Liver (tissue), 8 donors: ENCODE measurements at regions not wholly inside any gene's neighbourhood (a gene's known extent, or its start where the extent isn't known, plus 50 kb on each side); places are given as distances from the start of the nearest gene placed in this dataset.

ENCODE experiments used
- DNase-seq: peaks from one replicate; pipeline ENCODE4 v3.0.0-alpha.2; 2017; ENCODE audit warnings: low spot score
- H3K27ac ChIP-seq, 2 donors: one replicate each; pipeline ENCODE4 v1.7.0; 2013; ENCODE audit warnings: inconsistent platforms in 2 of 2, low read length in 2 of 2, control low read depth in 1 of 2, low read depth in 1 of 2, mild to moderate bottlenecking in 1 of 2
- H3K27me3 ChIP-seq, 4 donors: one replicate each; pipeline versions ENCODE4 v1.6.1 to v1.7.0; 2013; ENCODE audit warnings: low read length in 3 of 4, inconsistent platforms in 1 of 4, mild to moderate bottlenecking in 1 of 4, moderate library complexity in 1 of 4; ENCODE audit not compliant: control insufficient read depth in 4 of 4, insufficient read depth in 4 of 4
- H3K36me3 ChIP-seq, 4 donors: one replicate each; pipeline versions ENCODE4 v1.6.1 to v1.7.0; 2013; ENCODE audit warnings: low read length in 3 of 4, mild to moderate bottlenecking in 3 of 4, low read depth in 1 of 4, moderate library complexity in 1 of 4; ENCODE audit not compliant: control insufficient read depth in 4 of 4, insufficient read depth in 3 of 4
- H3K4me1 ChIP-seq, 4 donors: one replicate each; pipeline versions ENCODE4 v1.6.1 to v1.7.0; 2013; ENCODE audit warnings: low read length in 3 of 4, mild to moderate bottlenecking in 3 of 4, moderate library complexity in 1 of 4; ENCODE audit not compliant: control insufficient read depth in 4 of 4, insufficient read depth in 4 of 4
- H3K4me3 ChIP-seq, 3 donors: one replicate each; pipeline versions ENCODE4 v1.6.1 to v1.7.0; 2013; ENCODE audit warnings: low read length in 3 of 3, control low read depth in 1 of 3, low read depth in 1 of 3, mild to moderate bottlenecking in 1 of 3
- H3K9ac ChIP-seq, 2 donors: one replicate each; pipeline ENCODE4 v1.7.0; 2013; ENCODE audit warnings: low read length in 2 of 2, mild to moderate bottlenecking in 2 of 2, moderate library complexity in 2 of 2, control low read depth in 1 of 2, low read depth in 1 of 2
- H3K9me3 ChIP-seq, 4 donors: one replicate each; pipeline versions ENCODE4 v1.6.1 to v1.7.0; 2013; ENCODE audit warnings: low read length in 3 of 4; ENCODE audit not compliant: control insufficient read depth in 4 of 4
- EGR1 ChIP-seq, 2 donors: IDR thresholded peaks; 2 replicates each; pipeline ENCODE4 v1.6.1; 2016 to 2018; ENCODE audit warnings: antibody characterized with exemption in 2 of 2, low read depth in 2 of 2
- FOXA1 ChIP-seq: IDR thresholded peaks from 2 replicates; pipeline ENCODE4 v1.6.1; 2016; ENCODE audit warnings: antibody characterized with exemption
- FOXA2 ChIP-seq: IDR thresholded peaks from 2 replicates; pipeline ENCODE4 v1.6.1; 2016; ENCODE audit warnings: antibody characterized with exemption
- GABPA ChIP-seq, 2 donors: IDR thresholded peaks in 1 of 2; conservative IDR thresholded peaks in 1 of 2; 2 replicates each; pipeline ENCODE4 v1.6.1; 2016; ENCODE audit warnings: antibody characterized with exemption in 2 of 2, mild to moderate bottlenecking in 1 of 2, moderate library complexity in 1 of 2
- HNF4A ChIP-seq, 2 donors: conservative IDR thresholded peaks; 2 replicates each; pipeline ENCODE4 v1.6.1; 2016; ENCODE audit warnings: antibody characterized with exemption in 2 of 2, mild to moderate bottlenecking in 2 of 2
- HNF4G ChIP-seq: IDR thresholded peaks from 2 replicates; pipeline ENCODE4 v1.6.1; 2016; ENCODE audit warnings: antibody characterized with exemption
- JUND ChIP-seq, 2 donors: IDR thresholded peaks; 2 replicates each; pipeline ENCODE4 v1.6.1; 2016; ENCODE audit warnings: antibody characterized with exemption in 2 of 2
- NR2F2 ChIP-seq: IDR thresholded peaks from 2 replicates; pipeline ENCODE4 v1.6.1; 2016; ENCODE audit warnings: antibody characterized with exemption
- RAD21 ChIP-seq, 2 donors: IDR thresholded peaks; 2 replicates each; pipeline ENCODE4 v1.6.1; 2016; ENCODE audit warnings: antibody characterized with exemption in 2 of 2, mild to moderate bottlenecking in 2 of 2
- RXRA ChIP-seq, 2 donors: IDR thresholded peaks; 2 replicates each; pipeline ENCODE4 v1.6.1; 2017 to 2018; ENCODE audit warnings: antibody characterized with exemption in 2 of 2, mild to moderate bottlenecking in 1 of 2
- SP1 ChIP-seq: IDR thresholded peaks from 2 replicates; pipeline ENCODE4 v1.6.1; 2018; ENCODE audit warnings: antibody characterized with exemption, mild to moderate bottlenecking
- TAF1 ChIP-seq: conservative IDR thresholded peaks from 2 replicates; pipeline ENCODE4 v1.6.1; 2016; ENCODE audit warnings: antibody characterized with exemption, mild to moderate bottlenecking
- YY1 ChIP-seq: IDR thresholded peaks from 2 replicates; pipeline ENCODE4 v1.6.1; 2016; ENCODE audit warnings: antibody characterized with exemption, mild to moderate bottlenecking
- WGBS: extraction: QIAGEN DNeasy Blood & Tissue Kit; methylation state at CpG from one replicate; pipeline ENCODE4 v1.1.7; 2013; 5-methylcytosine and 5-hydroxymethylcytosine counted together
- TF ChIP-seq, protein P1 (sequence below): IDR thresholded peaks from 2 replicates; pipeline ENCODE4 v1.6.1; 2016; ENCODE audit warnings: antibody characterized with exemption
- TF ChIP-seq, protein P2 (sequence below): IDR thresholded peaks from 2 replicates; pipeline ENCODE4 v1.6.1; 2016; ENCODE audit warnings: antibody characterized with exemption
- TF ChIP-seq, protein P3 (sequence below): IDR thresholded peaks from 2 replicates; pipeline ENCODE4 v1.6.1; 2016; ENCODE audit warnings: antibody characterized with exemption
- TF ChIP-seq, protein P4 (sequence below): fragments of 150-350 bp; IDR thresholded peaks from 2 replicates; pipeline ENCODE4 v1.5.1; 2017; ENCODE audit warnings: improper control_type of control experiment, low read depth, low read length; ENCODE audit not compliant: missing input control
- TF ChIP-seq, protein P5 (sequence below): IDR thresholded peaks from 2 replicates; pipeline ENCODE4 v1.6.1; 2016; ENCODE audit warnings: antibody characterized with exemption, mild to moderate bottlenecking
- donor health status: healthy.
- donor health status: healthy.
- donor health status: healthy.
- donor health status: healthy.
- donor health status: healthy.

DNA sequence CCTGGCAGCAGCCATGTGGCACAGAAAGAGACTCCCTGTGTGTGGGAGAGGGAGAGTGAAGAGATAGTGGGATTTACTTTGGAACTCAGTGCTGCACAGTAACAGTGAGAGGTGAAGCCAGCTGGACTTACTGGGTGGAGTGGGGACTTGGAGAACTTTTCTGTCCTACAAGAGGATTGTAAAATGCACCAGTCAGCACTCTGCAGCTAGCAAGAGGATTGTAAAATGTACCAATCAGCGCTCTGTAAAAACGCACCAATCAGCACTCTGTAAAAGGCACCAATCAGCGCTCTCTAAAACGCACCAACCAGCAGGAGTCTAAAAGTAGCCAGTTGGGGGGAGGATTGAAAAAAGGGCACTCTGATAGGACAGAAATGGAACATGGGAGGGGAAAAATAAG is 688.8 kb upstream of the ALCAM start:
- Histone ChIP-seq H3K27ac (no peak overlapping the region), H3K9ac (no peak overlapping the region), H3K4me3 (no peak overlapping the region), H3K36me3 (no peaks in the 10 kb centered on the region), H3K9me3 (no peaks in the 10 kb centered on the region), H3K27me3 (no peaks in the 10 kb centered on the region), H3K4me1 (no peaks in the 10 kb centered on the region)
- WGBS, result 95% methylated on average over 4 of the region's 4 CpGs
- DNase-seq, result no peak
- TF ChIP-seq TAF1 (no peak), RAD21 (IDR thresholded peaks at IDR 0.05) (no peak), FOXA2 (no peak), NR2F2 (no peak), GABPA (IDR thresholded peaks at IDR 0.05 in 1 of 2, conservative IDR thresholded peaks at IDR 0.05 in 1 of 2) (no peak), HNF4G (no peak), FOXA1 (no peak), JUND (IDR thresholded peaks at IDR 0.05) (no peak), HNF4A (conservative IDR thresholded peaks at IDR 0.05) (no peak), RXRA (IDR thresholded peaks at IDR 0.05) (no peak), SP1 (no peak), YY1 (no peak), EGR1 (IDR thresholded peaks at IDR 0.05; ENCODE audit: low read depth in 2 of 2) (no peak)
- TF ChIP-seq, protein P1, sequence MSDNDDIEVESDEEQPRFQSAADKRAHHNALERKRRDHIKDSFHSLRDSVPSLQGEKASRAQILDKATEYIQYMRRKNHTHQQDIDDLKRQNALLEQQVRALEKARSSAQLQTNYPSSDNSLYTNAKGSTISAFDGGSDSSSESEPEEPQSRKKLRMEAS, result no peak
- TF ChIP-seq, protein P2, sequence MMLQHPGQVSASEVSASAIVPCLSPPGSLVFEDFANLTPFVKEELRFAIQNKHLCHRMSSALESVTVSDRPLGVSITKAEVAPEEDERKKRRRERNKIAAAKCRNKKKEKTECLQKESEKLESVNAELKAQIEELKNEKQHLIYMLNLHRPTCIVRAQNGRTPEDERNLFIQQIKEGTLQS, result no peak
- TF ChIP-seq, protein P3, sequence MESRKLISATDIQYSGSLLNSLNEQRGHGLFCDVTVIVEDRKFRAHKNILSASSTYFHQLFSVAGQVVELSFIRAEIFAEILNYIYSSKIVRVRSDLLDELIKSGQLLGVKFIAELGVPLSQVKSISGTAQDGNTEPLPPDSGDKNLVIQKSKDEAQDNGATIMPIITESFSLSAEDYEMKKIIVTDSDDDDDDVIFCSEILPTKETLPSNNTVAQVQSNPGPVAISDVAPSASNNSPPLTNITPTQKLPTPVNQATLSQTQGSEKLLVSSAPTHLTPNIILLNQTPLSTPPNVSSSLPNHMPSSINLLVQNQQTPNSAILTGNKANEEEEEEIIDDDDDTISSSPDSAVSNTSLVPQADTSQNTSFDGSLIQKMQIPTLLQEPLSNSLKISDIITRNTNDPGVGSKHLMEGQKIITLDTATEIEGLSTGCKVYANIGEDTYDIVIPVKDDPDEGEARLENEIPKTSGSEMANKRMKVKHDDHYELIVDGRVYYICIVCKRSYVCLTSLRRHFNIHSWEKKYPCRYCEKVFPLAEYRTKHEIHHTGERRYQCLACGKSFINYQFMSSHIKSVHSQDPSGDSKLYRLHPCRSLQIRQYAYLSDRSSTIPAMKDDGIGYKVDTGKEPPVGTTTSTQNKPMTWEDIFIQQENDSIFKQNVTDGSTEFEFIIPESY, result no peak
- TF ChIP-seq, protein P4, sequence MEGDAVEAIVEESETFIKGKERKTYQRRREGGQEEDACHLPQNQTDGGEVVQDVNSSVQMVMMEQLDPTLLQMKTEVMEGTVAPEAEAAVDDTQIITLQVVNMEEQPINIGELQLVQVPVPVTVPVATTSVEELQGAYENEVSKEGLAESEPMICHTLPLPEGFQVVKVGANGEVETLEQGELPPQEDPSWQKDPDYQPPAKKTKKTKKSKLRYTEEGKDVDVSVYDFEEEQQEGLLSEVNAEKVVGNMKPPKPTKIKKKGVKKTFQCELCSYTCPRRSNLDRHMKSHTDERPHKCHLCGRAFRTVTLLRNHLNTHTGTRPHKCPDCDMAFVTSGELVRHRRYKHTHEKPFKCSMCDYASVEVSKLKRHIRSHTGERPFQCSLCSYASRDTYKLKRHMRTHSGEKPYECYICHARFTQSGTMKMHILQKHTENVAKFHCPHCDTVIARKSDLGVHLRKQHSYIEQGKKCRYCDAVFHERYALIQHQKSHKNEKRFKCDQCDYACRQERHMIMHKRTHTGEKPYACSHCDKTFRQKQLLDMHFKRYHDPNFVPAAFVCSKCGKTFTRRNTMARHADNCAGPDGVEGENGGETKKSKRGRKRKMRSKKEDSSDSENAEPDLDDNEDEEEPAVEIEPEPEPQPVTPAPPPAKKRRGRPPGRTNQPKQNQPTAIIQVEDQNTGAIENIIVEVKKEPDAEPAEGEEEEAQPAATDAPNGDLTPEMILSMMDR, result no peak
- TF ChIP-seq, protein P5, sequence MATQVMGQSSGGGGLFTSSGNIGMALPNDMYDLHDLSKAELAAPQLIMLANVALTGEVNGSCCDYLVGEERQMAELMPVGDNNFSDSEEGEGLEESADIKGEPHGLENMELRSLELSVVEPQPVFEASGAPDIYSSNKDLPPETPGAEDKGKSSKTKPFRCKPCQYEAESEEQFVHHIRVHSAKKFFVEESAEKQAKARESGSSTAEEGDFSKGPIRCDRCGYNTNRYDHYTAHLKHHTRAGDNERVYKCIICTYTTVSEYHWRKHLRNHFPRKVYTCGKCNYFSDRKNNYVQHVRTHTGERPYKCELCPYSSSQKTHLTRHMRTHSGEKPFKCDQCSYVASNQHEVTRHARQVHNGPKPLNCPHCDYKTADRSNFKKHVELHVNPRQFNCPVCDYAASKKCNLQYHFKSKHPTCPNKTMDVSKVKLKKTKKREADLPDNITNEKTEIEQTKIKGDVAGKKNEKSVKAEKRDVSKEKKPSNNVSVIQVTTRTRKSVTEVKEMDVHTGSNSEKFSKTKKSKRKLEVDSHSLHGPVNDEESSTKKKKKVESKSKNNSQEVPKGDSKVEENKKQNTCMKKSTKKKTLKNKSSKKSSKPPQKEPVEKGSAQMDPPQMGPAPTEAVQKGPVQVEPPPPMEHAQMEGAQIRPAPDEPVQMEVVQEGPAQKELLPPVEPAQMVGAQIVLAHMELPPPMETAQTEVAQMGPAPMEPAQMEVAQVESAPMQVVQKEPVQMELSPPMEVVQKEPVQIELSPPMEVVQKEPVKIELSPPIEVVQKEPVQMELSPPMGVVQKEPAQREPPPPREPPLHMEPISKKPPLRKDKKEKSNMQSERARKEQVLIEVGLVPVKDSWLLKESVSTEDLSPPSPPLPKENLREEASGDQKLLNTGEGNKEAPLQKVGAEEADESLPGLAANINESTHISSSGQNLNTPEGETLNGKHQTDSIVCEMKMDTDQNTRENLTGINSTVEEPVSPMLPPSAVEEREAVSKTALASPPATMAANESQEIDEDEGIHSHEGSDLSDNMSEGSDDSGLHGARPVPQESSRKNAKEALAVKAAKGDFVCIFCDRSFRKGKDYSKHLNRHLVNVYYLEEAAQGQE, result no peak

DNA sequence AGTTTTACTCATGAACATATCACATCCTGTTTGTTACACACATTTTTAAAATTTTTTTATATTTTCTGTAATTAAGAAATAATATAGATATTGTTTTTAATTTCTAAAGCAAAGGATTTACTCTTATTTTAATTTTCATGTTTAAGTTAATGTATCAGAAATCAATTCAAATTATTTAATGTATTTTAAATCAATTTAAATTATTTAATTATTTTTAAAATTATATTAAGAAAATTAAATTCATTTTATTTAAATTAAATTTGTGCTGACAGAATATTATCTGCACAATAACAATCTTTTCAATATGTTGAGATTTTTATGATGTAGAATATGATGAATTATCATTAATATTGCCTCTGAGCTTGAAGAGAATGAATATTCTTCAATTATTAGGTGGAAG is 681.2 kb upstream of the ALCAM start:
- H3K4me3 ChIP-seq, result no peak overlapping the region
- H3K27ac ChIP-seq, result no peak overlapping the region
- no peaks in the 10 kb centered on the region for H3K27me3 ChIP-seq
- no peak overlapping the region for H3K9ac ChIP-seq
- no peaks in the 10 kb centered on the region for H3K36me3 ChIP-seq
- no peaks in the 10 kb centered on the region for H3K9me3 ChIP-seq
- no peaks in the 10 kb centered on the region for H3K4me1 ChIP-seq
- DNase-seq, result no peak
- TF ChIP-seq JUND (IDR thresholded peaks at IDR 0.05), result no peak
- no peak for TF ChIP-seq GABPA (IDR thresholded peaks at IDR 0.05 in 1 of 2, conservative IDR thresholded peaks at IDR 0.05 in 1 of 2)
- TF ChIP-seq, protein P1, result no peak
- TF ChIP-seq, protein P5, result no peak
- no peak for TF ChIP-seq RXRA (IDR thresholded peaks at IDR 0.05)
- TF ChIP-seq HNF4G, result no peak
- TF ChIP-seq, protein P2, result no peak
- TF ChIP-seq YY1, result no peak
- TF ChIP-seq, protein P3, result no peak
- no peak for TF ChIP-seq FOXA1
- no peak for TF ChIP-seq HNF4A (conservative IDR thresholded peaks at IDR 0.05)
- no peak for TF ChIP-seq RAD21 (IDR thresholded peaks at IDR 0.05)
